DOHH2 (cell line): ENCODE measurements at regions not wholly inside any gene's neighbourhood (a gene's known extent, or its start where the extent isn't known, plus 50 kb on each side); places are given as distances from the start of the nearest gene placed in this dataset.

Source experiments
- H3F3A ChIP-seq: fragments of 200-600 bp; sonication (generic), shearing (Covaris generic); 2 replicates; pipeline ENCODE4 v1.6.0; 2016; ENCODE audit warnings: antibody characterized with exemption, mild to moderate bottlenecking; ENCODE audit not compliant: control insufficient read depth, insufficient read depth
- H3K27ac ChIP-seq: fragments of 200-600 bp; sonication (generic); 2 replicates; pipeline ENCODE4 v1.5.1; 2014; ENCODE audit warnings: low read depth, mild to moderate bottlenecking, low read length, moderate library complexity
- H3K27me3 ChIP-seq: fragments of 200-600 bp; sonication (generic); 2 replicates; pipeline ENCODE4 v1.6.1; 2014; ENCODE audit warnings: mild to moderate bottlenecking, low read length, mixed read lengths; ENCODE audit not compliant: control insufficient read depth
- H3K36me3 ChIP-seq: fragments of 200-600 bp; sonication (generic); 2 replicates; pipeline ENCODE4 v1.6.1; 2014; ENCODE audit warnings: mild to moderate bottlenecking, low read length, moderate library complexity, mixed read lengths; ENCODE audit not compliant: control insufficient read depth
- H3K4me1 ChIP-seq: fragments of 200-600 bp; sonication (generic); 2 replicates; pipeline ENCODE4 v1.6.1; 2014; ENCODE audit warnings: mild to moderate bottlenecking, low read length, mixed read lengths; ENCODE audit not compliant: control insufficient read depth
- H3K4me2 ChIP-seq: fragments of 200-600 bp; sonication (generic); 2 replicates; pipeline ENCODE4 v1.6.0; 2014; ENCODE audit warnings: mild to moderate bottlenecking, low read length, moderate library complexity
- H3K4me3 ChIP-seq: fragments of 200-600 bp; sonication (generic); 2 replicates; pipeline ENCODE4 v1.5.1; 2014; ENCODE audit warnings: mild to moderate bottlenecking, low read length, mixed read lengths
- H3K79me2 ChIP-seq: fragments of 200-600 bp; sonication (generic); 2 replicates; pipeline ENCODE4 v1.6.1; 2014; ENCODE audit warnings: mild to moderate bottlenecking, low read length, mixed read lengths; ENCODE audit not compliant: control insufficient read depth
- H3K9me2 ChIP-seq: fragments of 200-600 bp; sonication (generic); replicated peaks from 2 replicates; pipeline ENCODE4 v1.6.1; 2014; ENCODE audit warnings: mild to moderate bottlenecking, low read length, mixed read lengths; ENCODE audit not compliant: control insufficient read depth
- H3K9me3 ChIP-seq: fragments of 200-600 bp; sonication (generic); 2 replicates; pipeline ENCODE4 v1.6.1; 2014; ENCODE audit warnings: antibody characterized with exemption, low read length, mixed read lengths; ENCODE audit not compliant: control insufficient read depth, insufficient read depth
- H4K20me1 ChIP-seq: fragments of 200-600 bp; sonication (generic); 2 replicates; pipeline ENCODE4 v1.6.0; 2014; ENCODE audit warnings: low read depth, mild to moderate bottlenecking, antibody characterized with exemption, low read length, moderate library complexity; ENCODE audit not compliant: control insufficient read depth, insufficient read depth
- EZH2phosphoT487 ChIP-seq: fragments of 200-600 bp; sonication (generic); IDR thresholded peaks from 2 replicates; pipeline ENCODE4 v1.6.1; 2017; ENCODE audit warnings: borderline replicate concordance, mild to moderate bottlenecking, antibody characterized with exemption, low read length, moderate library complexity, mixed read lengths
- TF ChIP-seq, protein P1 (sequence below): fragments of 200-600 bp; sonication (generic); IDR thresholded peaks from one replicate; pipeline ENCODE4 v1.5.1; 2014; ENCODE audit warnings: antibody characterized with exemption, mild to moderate bottlenecking, low read depth, low read length; ENCODE audit not compliant: poor library complexity, severe bottlenecking

DNA sequence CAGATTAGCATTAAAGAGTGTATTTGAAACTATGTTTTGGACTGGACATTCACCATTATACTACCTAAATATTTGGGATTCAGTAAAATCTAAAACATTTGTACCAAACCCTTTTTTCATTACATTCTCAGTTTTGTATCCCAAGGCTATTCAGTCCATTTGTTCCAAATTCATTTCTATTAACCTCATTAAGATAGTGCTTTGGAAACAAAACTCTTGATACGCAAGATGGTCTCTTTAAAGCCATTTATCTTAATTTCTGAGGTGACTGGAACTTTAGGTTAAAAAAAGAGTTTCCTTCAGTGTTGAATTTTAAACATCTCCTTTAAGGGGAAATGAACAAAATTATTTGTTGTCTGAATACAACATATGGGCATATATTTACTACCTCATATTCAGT lies 702.5 kb upstream of the GRAMD2B start:
- H3K4me2 ChIP-seq, result no peak overlapping the region
- H3K9me2 ChIP-seq, result no peaks in the 10 kb centered on the region
- H3K36me3 ChIP-seq, result no peaks in the 10 kb centered on the region
- H3K4me1 ChIP-seq, result no peaks in the 10 kb centered on the region
- no peaks in the 10 kb centered on the region for H3K9me3 ChIP-seq
- H4K20me1 ChIP-seq, result no peaks in the 10 kb centered on the region
- no peak overlapping the region for H3K4me3 ChIP-seq
- TF ChIP-seq, protein P1, sequence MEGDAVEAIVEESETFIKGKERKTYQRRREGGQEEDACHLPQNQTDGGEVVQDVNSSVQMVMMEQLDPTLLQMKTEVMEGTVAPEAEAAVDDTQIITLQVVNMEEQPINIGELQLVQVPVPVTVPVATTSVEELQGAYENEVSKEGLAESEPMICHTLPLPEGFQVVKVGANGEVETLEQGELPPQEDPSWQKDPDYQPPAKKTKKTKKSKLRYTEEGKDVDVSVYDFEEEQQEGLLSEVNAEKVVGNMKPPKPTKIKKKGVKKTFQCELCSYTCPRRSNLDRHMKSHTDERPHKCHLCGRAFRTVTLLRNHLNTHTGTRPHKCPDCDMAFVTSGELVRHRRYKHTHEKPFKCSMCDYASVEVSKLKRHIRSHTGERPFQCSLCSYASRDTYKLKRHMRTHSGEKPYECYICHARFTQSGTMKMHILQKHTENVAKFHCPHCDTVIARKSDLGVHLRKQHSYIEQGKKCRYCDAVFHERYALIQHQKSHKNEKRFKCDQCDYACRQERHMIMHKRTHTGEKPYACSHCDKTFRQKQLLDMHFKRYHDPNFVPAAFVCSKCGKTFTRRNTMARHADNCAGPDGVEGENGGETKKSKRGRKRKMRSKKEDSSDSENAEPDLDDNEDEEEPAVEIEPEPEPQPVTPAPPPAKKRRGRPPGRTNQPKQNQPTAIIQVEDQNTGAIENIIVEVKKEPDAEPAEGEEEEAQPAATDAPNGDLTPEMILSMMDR, result no peak
- no peak for TF ChIP-seq EZH2phosphoT487
- no peaks in the 10 kb centered on the region for H3K27me3 ChIP-seq
- H3K27ac ChIP-seq, result no peak overlapping the region
- H3F3A ChIP-seq, result no peaks in the 10 kb centered on the region
- no peaks in the 10 kb centered on the region for H3K79me2 ChIP-seq

DNA sequence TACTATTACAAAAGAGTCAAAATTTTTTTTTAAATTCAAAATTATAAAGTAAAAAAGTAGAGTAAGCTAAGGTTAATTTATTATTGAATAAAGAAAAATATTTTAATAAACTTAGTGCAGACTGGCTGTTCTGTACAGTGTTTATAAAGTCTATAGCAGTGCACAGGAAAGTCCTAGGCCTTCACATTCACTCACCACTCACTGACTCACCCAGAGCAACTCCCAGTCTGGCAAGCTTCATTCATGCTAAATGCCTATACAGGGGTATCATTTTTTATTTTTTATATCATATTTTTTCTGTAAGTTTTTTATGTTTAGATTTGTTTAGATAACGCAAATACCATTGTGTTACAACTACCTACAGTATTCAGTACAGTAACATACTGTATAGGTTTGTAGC lies 700.7 kb upstream of the GRAMD2B start:
- H3K36me3 ChIP-seq, result no peaks in the 10 kb centered on the region
- no peak overlapping the region for H3K4me2 ChIP-seq
- H3K27me3 ChIP-seq, result no peaks in the 10 kb centered on the region
- no peak overlapping the region for H3K27ac ChIP-seq
- no peaks in the 10 kb centered on the region for H3F3A ChIP-seq
- no peaks in the 10 kb centered on the region for H3K79me2 ChIP-seq
- no peaks in the 10 kb centered on the region for H4K20me1 ChIP-seq
- H3K9me3 ChIP-seq, result no peaks in the 10 kb centered on the region
- H3K4me3 ChIP-seq, result no peak overlapping the region
- H3K4me1 ChIP-seq, result no peaks in the 10 kb centered on the region
- no peak for TF ChIP-seq EZH2phosphoT487
- TF ChIP-seq, protein P1, result no peak
- H3K9me2 ChIP-seq, result no peaks in the 10 kb centered on the region

DNA sequence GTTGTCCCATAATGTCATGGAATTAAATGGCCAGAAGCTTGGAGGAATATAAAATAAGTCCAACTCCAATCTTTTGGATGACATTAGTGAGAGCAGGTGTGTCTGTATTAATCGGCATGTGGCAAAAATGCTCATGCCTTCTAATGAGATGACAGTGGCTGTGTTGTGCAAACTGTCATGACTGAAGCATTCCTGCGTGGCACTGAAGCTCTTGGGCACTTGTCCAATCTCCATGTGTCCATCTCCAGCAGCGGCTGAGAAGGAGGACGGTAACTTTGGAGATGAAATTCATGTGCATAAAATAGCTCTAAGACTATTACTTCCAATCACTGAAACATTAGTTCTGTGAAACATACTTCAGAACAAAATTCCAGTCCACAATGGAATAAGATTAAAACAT lies 697.5 kb upstream of the GRAMD2B start:
- Histone ChIP-seq H3K4me2 (no peak overlapping the region), H4K20me1 (no peaks in the 10 kb centered on the region), H3K4me1 (no peaks in the 10 kb centered on the region), H3K27ac (no peak overlapping the region), H3K79me2 (no peaks in the 10 kb centered on the region), H3K27me3 (no peaks in the 10 kb centered on the region), H3K9me2 (no peaks in the 10 kb centered on the region), H3K4me3 (no peak overlapping the region), H3F3A (no peaks in the 10 kb centered on the region), H3K9me3 (no peaks in the 10 kb centered on the region; the same call in 1 of the 2 replicates), H3K36me3 (no peaks in the 10 kb centered on the region)
- no peak for TF ChIP-seq EZH2phosphoT487
- TF ChIP-seq, protein P1, result no peak

DNA sequence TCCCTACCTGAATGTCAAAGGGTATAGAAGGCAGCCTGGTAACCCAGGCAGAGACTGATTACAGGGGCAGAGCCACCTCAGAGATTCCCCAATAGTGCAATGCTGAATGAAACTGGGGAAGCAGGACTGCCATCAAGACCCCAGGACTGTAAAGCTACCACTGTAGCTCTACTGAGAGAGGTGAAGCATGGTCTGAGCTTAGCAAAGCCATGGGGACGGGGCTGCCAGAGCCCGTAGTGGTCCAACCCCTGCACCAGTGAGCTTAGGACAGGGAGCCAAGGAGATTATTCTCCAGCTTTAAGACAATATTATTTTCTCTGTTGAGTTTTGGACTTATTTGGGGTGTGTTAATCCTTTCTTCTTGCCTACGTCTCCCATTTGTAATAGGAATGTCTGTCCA lies 679.3 kb upstream of the GRAMD2B start:
- no peaks in the 10 kb centered on the region for H3K27me3 ChIP-seq
- H3K9me2 ChIP-seq, result no peaks in the 10 kb centered on the region
- no peak for TF ChIP-seq EZH2phosphoT487
- TF ChIP-seq, protein P1, result no peak
- no peaks in the 10 kb centered on the region for H3F3A ChIP-seq
- H3K4me3 ChIP-seq, result no peak overlapping the region
- H3K9me3 ChIP-seq, result no peaks in the 10 kb centered on the region
- no peaks in the 10 kb centered on the region for H3K79me2 ChIP-seq
- no peaks in the 10 kb centered on the region for H4K20me1 ChIP-seq
- H3K4me2 ChIP-seq, result no peak overlapping the region
- H3K36me3 ChIP-seq, result no peaks in the 10 kb centered on the region
- no peaks in the 10 kb centered on the region for H3K4me1 ChIP-seq
- no peak overlapping the region for H3K27ac ChIP-seq
